ENCODE measurements at regions not wholly inside any gene's neighbourhood (a gene's known extent, or its start where the extent isn't known, plus 50 kb on each side); places are given as distances from the start of the nearest gene placed in this dataset.

DNA sequence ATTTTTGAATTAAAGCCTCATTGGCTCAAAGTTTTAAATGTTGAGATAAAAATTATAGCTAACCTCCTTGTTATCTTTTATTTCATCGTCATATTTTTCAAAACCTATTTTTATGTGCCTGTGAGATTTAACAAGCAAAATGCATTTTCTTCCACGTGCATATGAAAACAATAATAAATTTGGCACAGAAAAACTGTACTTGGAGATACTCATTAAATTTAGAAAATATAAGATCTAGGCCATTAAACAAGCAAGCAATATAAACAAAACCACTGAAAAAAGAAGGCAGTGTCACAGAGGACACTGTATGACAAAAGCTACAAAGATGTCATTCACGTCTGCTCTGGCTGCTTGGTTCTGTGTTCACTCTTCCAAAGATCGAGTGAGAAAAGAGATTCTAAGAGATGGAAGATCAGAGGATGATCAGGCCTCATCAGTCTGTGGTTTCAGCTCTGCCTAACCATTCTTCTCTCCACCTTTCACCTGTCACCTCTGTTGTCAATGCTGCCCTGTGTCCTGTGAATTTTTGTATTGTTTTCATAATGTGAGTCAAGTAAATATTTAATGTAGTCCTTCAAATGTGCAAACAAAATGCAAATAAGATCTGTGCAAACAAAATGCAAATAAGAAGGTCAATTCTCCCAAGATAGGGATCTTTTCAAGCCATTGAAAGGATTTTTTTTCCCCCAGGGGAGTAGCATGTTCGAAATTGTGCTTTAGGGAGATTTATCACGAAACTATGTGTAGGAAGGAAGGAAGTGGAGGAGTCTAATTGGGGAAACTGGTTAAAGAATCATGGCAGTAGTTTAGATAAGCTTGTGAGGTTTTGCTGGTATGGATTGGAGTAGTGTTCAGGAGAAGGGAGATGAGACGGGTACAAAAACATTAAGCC is 138.7 kb upstream of the RBMS1 start:
- no peaks in the 10 kb centered on the region for H4K20me1 ChIP-seq (ENCODE audit: insufficient read depth, low read length)
- Mint-ChIP-seq H3K4me1 (peaks cover 5% of the 10 kb centered on the region), H3K27me3 (ENCODE audit: low read depth in 3 of 3) (peaks cover 0 to 7% (median 2%) of the 10 kb centered on the region in 3 donors), H3K27ac (no peak overlapping the region), H3K9me3 (peaks cover 0 to 11% (median 0%) of the 10 kb centered on the region in 7 donors), H3K4me3 (no peak overlapping the region), H3K36me3 (peaks cover 0 to 5% of the 10 kb centered on the region in 2 donors)
- H3K27me3 ChIP-seq (ENCODE audit: control insufficient read depth in 2 of 2, insufficient read depth in 2 of 2, low read length in 2 of 2): no peaks in the 10 kb centered on the region
- no peaks in the 10 kb centered on the region for H3K9me3 ChIP-seq (replicated peaks in 1 of 2; ENCODE audit: control insufficient read depth in 1 of 2, insufficient read depth in 1 of 2, low read length in 2 of 2)
- WGBS (ENCODE audit: insufficient coverage): no CpG with 5 or more reads among the region's 7 CpGs
- no peak for TF ChIP-seq CTCF (IDR thresholded peaks at IDR 0.05)
- no peak overlapping the region for H3K4me3 ChIP-seq (replicated peaks in 1 of 3; ENCODE audit: low read depth in 2 of 3, low read length in 3 of 3)
- intact Hi-C loops (cut with micrococcal nuclease): no loop called here
- no peak overlapping the region for H3K27ac ChIP-seq (ENCODE audit: low read depth in 1 of 2, low read length in 2 of 2)
- H2AFZ ChIP-seq (ENCODE audit: insufficient read depth, low read depth, low read length, poor library complexity, severe bottlenecking): no peak overlapping the region
- no peak overlapping the region for H3K4me2 ChIP-seq (replicated peaks; ENCODE audit: extremely low read depth, low read length, poor library complexity, severe bottlenecking)
- no peaks in the 10 kb centered on the region for H3K4me1 ChIP-seq (ENCODE audit: control insufficient read depth in 1 of 2, insufficient read depth in 2 of 2, low read length in 2 of 2)
- no peak for DNase-seq
- no peaks in the 10 kb centered on the region for H3K36me3 ChIP-seq (replicated peaks in 1 of 2; ENCODE audit: control insufficient read depth in 1 of 2, insufficient read depth in 2 of 2, low read length in 2 of 2)
- no peaks in the 10 kb centered on the region for H3K79me2 ChIP-seq (ENCODE audit: insufficient read depth, low read length)
- H3K9ac ChIP-seq (ENCODE audit: insufficient read depth, low read length, poor library complexity, severe bottlenecking): no peak overlapping the region

- Mint-ChIP-seq H3K27me3 (ENCODE audit: low read depth in 3 of 3) (peaks cover 0 to 7% (median 2%) of the 10 kb centered on the region in 3 donors), H3K36me3 (peaks cover 2 to 5% of the 10 kb centered on the region in 2 donors), H3K4me3 (no peak overlapping the region), H3K9me3 (peaks cover 2 to 9% (median 7%) of the 10 kb centered on the region in 7 donors), H3K4me1 (peaks cover 5% of the 10 kb centered on the region), H3K27ac (no peak overlapping the region)
- intact Hi-C loops (cut with micrococcal nuclease): no loop called here
- no CpG with 5 or more reads among the region's 2 CpGs for WGBS (ENCODE audit: insufficient coverage)
- Histone ChIP-seq H3K4me1 (ENCODE audit: control insufficient read depth in 1 of 2, insufficient read depth in 2 of 2, low read length in 2 of 2) (no peaks in the 10 kb centered on the region), H3K27ac (ENCODE audit: low read depth in 1 of 2, low read length in 2 of 2) (no peak overlapping the region), H3K27me3 (ENCODE audit: control insufficient read depth in 2 of 2, insufficient read depth in 2 of 2, low read length in 2 of 2) (no peaks in the 10 kb centered on the region), H3K4me2 (replicated peaks; ENCODE audit: extremely low read depth, low read length, poor library complexity, severe bottlenecking) (no peak overlapping the region), H3K79me2 (ENCODE audit: insufficient read depth, low read length) (no peaks in the 10 kb centered on the region), H3K36me3 (replicated peaks in 1 of 2; ENCODE audit: control insufficient read depth in 1 of 2, insufficient read depth in 2 of 2, low read length in 2 of 2) (no peaks in the 10 kb centered on the region), H4K20me1 (ENCODE audit: insufficient read depth, low read length) (no peaks in the 10 kb centered on the region), H2AFZ (ENCODE audit: insufficient read depth, low read depth, low read length, poor library complexity, severe bottlenecking) (no peak overlapping the region), H3K9me3 (replicated peaks in 1 of 2; ENCODE audit: control insufficient read depth in 1 of 2, insufficient read depth in 1 of 2, low read length in 2 of 2) (peaks cover 0 to 3% of the 10 kb centered on the region in 2 donors), H3K9ac (ENCODE audit: insufficient read depth, low read length, poor library complexity, severe bottlenecking) (no peak overlapping the region), H3K4me3 (replicated peaks in 1 of 3; ENCODE audit: low read depth in 2 of 3, low read length in 3 of 3) (no peak overlapping the region)
- no peak for DNase-seq
- no peak for TF ChIP-seq CTCF (IDR thresholded peaks at IDR 0.05)
Measured at GRCh38 chr2:160634436-160634835, 140.8 kb upstream of the RBMS1 start.

Data from CD14-positive monocyte (primary cell).